GM12873 (cell line): ENCODE measurements at regions not wholly inside any gene's neighbourhood (a gene's known extent, or its start where the extent isn't known, plus 50 kb on each side); places are given as distances from the start of the nearest gene placed in this dataset.

Source experiments
- TF ChIP-seq, protein P1 (sequence below): IDR thresholded peaks from 2 replicates; pipeline ENCODE4 v1.5.1; 2012; ENCODE audit warnings: low read depth, mild to moderate bottlenecking, moderate library complexity, low read length, control low read depth; ENCODE audit not compliant: insufficient read depth; ENCODE audit errors: missing control alignments

DNA sequence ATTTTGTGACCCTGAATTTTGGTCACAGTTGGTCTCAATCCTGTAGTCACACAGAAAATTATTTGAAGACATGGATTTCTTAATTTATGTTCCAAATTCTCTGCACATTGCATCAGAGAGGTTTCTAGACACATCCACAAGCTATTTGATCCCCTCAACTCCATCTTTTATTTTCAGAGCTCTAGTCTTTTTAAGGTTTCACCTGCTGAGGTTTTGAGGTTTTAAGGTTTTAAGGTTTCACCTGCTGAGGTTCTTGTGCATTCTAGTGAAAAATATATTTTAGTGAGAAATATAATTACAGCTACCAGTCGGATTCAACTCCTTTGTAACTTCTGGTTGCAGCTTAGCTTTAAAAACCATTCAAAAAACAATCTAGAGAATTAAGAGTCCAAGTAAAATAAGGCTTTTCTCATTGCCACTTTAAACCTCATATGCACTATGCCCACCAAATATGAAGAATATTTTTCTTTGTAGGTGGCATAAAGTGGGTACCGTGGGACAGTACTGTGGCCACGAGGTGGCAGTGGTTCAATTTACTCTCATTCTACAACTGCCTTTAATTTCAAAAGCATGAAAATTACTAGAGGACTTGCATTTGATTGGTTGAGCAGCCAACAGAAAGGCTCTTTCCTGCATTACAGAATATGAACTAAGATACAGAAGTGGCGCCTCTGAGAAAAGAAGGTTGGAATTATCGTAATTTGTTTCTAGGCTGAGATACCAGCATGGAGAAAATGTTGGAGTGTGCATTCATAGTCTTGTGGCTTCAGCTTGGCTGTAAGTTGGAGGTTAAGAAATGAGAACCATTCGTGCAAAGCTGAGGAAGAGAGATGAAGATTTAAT, 366.5 kb upstream of the OR4E1 start:
- TF ChIP-seq, protein P1, sequence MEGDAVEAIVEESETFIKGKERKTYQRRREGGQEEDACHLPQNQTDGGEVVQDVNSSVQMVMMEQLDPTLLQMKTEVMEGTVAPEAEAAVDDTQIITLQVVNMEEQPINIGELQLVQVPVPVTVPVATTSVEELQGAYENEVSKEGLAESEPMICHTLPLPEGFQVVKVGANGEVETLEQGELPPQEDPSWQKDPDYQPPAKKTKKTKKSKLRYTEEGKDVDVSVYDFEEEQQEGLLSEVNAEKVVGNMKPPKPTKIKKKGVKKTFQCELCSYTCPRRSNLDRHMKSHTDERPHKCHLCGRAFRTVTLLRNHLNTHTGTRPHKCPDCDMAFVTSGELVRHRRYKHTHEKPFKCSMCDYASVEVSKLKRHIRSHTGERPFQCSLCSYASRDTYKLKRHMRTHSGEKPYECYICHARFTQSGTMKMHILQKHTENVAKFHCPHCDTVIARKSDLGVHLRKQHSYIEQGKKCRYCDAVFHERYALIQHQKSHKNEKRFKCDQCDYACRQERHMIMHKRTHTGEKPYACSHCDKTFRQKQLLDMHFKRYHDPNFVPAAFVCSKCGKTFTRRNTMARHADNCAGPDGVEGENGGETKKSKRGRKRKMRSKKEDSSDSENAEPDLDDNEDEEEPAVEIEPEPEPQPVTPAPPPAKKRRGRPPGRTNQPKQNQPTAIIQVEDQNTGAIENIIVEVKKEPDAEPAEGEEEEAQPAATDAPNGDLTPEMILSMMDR = peak; percentile 61

DNA sequence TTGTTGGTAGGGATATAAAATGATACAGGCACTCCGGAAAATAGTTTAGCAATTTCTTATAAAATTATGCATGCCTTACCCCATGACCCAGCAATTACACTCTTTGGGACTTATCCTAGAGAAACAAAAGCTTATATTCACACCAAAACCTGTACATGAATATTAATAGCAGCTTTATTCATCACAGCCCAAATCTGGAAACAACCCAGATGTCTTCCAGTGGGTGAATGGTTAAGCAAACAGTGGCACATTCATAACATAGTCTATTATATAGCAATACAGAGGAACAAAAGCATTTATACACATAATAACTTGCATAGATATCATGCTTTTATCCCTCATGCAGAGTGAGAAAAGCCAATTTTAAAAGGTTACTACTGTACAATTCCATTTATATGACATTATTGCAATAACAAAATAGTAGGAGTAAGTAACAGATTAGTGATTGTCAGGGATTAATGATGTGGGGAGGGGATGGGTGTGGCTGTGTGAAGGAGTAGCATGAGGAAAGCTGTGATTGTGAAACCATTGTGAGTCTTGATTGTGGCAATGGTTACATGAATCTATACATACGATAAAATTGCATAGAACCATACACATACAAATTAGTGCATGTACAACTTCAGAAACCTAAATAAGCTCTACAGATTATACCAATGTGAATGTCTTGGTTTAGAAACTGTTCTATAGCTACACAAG, 363.1 kb upstream of the OR4E1 start:
- TF ChIP-seq, protein P1 = no peak

DNA sequence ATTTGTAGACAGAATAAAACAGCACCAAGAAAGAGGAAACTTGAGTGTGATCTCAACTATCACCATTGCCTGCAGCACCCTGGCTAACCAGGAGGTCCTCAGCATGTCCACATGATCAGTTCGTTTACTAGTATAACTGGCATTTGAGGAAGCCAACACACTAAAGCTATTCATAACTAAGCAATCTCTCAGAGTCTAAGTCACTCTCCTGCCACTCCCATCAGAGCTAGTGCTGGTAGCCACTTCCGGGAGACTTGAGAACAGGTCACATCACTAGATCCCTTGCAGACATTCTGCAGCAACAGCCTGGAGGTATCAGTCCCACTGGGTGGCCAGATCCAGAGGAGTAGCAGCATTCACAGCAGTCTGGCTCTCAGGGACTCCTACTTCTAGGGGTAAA, 352.9 kb upstream of the OR4E1 start:
- TF ChIP-seq, protein P1 = no peak

DNA sequence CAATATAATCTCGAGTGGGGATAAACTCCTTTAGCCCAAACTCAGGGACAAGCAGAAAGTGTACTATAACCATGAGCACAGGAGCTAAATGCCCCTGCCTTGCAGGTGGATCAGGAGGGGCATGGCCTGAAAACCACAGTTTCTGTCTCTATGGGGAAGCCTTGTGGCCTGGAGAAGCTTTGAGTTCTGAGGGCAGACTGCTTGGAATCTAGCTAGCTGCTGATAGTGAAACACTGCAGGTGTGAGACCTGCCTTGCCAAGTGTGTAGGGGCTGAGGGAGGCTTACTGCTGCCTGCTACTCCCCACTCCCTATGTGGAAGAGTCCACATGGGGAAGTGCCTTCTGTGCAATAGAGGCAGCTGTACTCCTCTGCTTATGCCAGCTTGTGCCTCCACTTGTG, 352.3 kb upstream of the OR4E1 start:
- TF ChIP-seq, protein P1 = no peak

DNA sequence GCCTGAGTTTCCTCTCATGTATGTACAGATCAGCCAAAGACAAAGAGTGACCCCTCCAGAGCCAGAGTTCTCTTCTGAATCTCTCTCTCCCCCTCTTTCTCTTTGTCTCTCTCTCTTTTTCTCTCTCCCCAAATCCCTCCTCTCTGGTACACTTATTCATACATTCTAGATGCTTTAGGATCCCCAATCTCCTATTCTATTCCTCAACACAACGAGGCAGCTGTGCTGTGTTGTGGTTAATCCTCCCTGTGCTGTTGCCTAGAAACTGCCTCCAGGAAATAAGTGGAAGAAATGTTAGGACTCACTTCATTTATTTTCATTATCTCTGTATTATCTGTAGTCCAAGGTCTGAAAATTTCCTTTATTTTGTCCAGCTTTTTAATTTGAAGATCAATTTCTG, 350.5 kb upstream of the OR4E1 start:
- TF ChIP-seq, protein P1 = no peak

DNA sequence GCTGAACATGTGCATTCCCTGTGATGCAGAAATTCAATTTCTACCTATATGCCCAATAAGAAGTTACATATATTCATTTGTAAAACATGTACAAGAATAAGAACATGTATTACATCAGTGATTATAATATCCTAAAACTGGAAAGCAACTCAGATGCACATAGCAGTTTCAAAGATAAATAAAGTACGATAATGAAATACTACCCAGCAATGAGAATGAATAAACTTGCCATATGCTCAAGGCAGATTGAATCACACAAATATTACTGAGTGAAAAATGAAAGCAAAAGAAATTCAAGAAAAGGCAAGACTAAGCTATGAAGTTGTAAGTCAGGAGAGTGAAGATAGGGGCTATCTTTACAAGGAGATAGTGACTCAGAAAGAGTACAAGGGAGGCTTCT, 345.3 kb upstream of the OR4E1 start:
- TF ChIP-seq, protein P1 = no peak

DNA sequence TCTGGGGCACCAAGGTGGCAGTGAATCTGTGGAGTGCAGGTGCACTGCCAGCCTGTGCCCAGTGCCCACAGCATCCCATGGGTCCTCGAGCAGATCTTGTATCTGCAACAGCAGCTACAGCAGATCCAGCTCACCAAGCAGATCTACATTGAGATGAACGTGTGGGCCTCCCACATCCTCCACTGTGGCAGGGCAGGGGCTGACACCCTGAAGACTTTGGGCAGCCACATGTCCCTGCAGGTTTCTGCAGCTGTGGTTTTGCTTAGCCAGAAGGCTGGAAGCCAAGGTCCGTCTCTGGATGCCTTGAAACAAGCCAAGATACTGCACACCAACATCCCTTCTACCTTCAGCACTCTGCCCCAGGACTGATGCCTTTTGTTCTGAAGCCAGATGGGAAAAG, 338.8 kb upstream of the OR4E1 start:
- TF ChIP-seq, protein P1 = no peak
